GM23338 (cell line): ENCODE measurements at regions not wholly inside any gene's neighbourhood (a gene's known extent, or its start where the extent isn't known, plus 50 kb on each side); places are given as distances from the start of the nearest gene placed in this dataset.

Experiments used
- ATAC-seq: fragments of 200-7000 bp; cut with Tn5 transposase; 3 replicates; pipeline ENCODE4 v1.9.1; 2020
- DNase-seq: peaks from one replicate; pipeline ENCODE4 v3.0.0-alpha.2; 2015; ENCODE audit warnings: low spot score
- H2AFZ ChIP-seq: fragments of 200-600 bp; sonication (generic); 2 replicates; pipeline ENCODE4 v1.8.0; 2016; ENCODE audit warnings: antibody characterized with exemption, mild to moderate bottlenecking, moderate library complexity
- H3F3A ChIP-seq: fragments of 200-600 bp; sonication (generic); replicated peaks from 2 replicates; pipeline ENCODE4 v1.8.0; 2017; ENCODE audit warnings: antibody characterized with exemption, mixed run types, low read depth
- H3K27ac ChIP-seq: fragments of 200-600 bp; sonication (generic); 2 replicates; pipeline ENCODE4 v1.6.1; 2016; ENCODE audit warnings: low read depth
- H3K27me3 ChIP-seq: fragments of 200-600 bp; sonication (generic); 2 replicates; pipeline ENCODE4 v1.8.0; 2016; ENCODE audit warnings: mild to moderate bottlenecking, mixed run types, moderate library complexity; ENCODE audit not compliant: insufficient read depth
- H3K36me3 ChIP-seq: fragments of 200-600 bp; sonication (generic); 2 replicates; pipeline ENCODE4 v1.8.0; 2016; ENCODE audit warnings: mild to moderate bottlenecking; ENCODE audit not compliant: insufficient read depth
- H3K4me1 ChIP-seq: fragments of 200-600 bp; sonication (generic); 2 replicates; pipeline ENCODE4 v1.8.0; 2016; ENCODE audit warnings: mild to moderate bottlenecking, moderate library complexity; ENCODE audit not compliant: insufficient read depth
- H3K4me2 ChIP-seq: fragments of 200-600 bp; sonication (generic); 2 replicates; pipeline ENCODE4 v1.7.1; 2017; ENCODE audit warnings: mixed run types
- H3K4me3 ChIP-seq: fragments of 200-600 bp; sonication (generic); 2 replicates; pipeline ENCODE4 v1.6.1; 2016; ENCODE audit warnings: mixed run types
- H3K79me2 ChIP-seq: fragments of 200-600 bp; sonication (generic); replicated peaks from 2 replicates; pipeline ENCODE4 v1.8.0; 2017; ENCODE audit warnings: mild to moderate bottlenecking; ENCODE audit not compliant: insufficient read depth
- H3K9me2 ChIP-seq: fragments of 200-600 bp; sonication (generic); 2 replicates; pipeline ENCODE4 v1.8.0; 2017; ENCODE audit not compliant: insufficient read depth
- H4K20me1 ChIP-seq: fragments of 200-600 bp; sonication (generic); replicated peaks from 2 replicates; pipeline ENCODE4 v1.8.0; 2017; ENCODE audit warnings: mild to moderate bottlenecking; ENCODE audit not compliant: insufficient read depth
- H3K27ac Mint-ChIP-seq: 2 replicates; pipeline ENCODE4 v1.8.0; 2020; ENCODE audit warnings: inconsistent platforms, mild to moderate bottlenecking, moderate library complexity, mixed read lengths
- H3K27me3 Mint-ChIP-seq: 3 replicates; pipeline ENCODE4 v1.8.0; 2022; ENCODE audit warnings: low read depth, mild to moderate bottlenecking, moderate library complexity, mixed read lengths, inconsistent platforms; ENCODE audit not compliant: insufficient read depth, poor library complexity
- H3K36me3 Mint-ChIP-seq: 3 replicates; pipeline ENCODE4 v1.8.0; 2021; ENCODE audit warnings: low read depth, mild to moderate bottlenecking, inconsistent platforms, moderate library complexity, mixed read lengths
- H3K4me1 Mint-ChIP-seq: 3 replicates; pipeline ENCODE4 v1.8.0; 2020; ENCODE audit warnings: mild to moderate bottlenecking, inconsistent platforms, mixed read lengths
- H3K4me3 Mint-ChIP-seq: 3 replicates; pipeline ENCODE4 v1.8.0; 2021; ENCODE audit warnings: moderate library complexity, mild to moderate bottlenecking, inconsistent platforms, mixed read lengths
- H3K9me3 Mint-ChIP-seq: 3 replicates; pipeline ENCODE4 v1.8.0; 2020; ENCODE audit warnings: moderate library complexity, mild to moderate bottlenecking, inconsistent platforms, mixed read lengths
- CREB1 ChIP-seq: fragments of 250-450 bp; sonication (Bioruptor Pico); IDR thresholded peaks from 2 replicates; pipeline ENCODE4 v1.5.0; 2020; ENCODE audit warnings: low read depth, mild to moderate bottlenecking, moderate library complexity
- CTCF ChIP-seq, 2 experiments: fragments of 200-600 bp in 1 of 2; sonication (generic) in 1 of 2; conservative IDR thresholded peaks; 2 replicates each; pipeline versions ENCODE4 v1.5.1 to v1.6.1; 2016 to 2017; ENCODE audit warnings: antibody characterized with exemption in 2 of 2, low read depth in 2 of 2, mild to moderate bottlenecking in 2 of 2, moderate library complexity in 1 of 2
- ETS1 ChIP-seq: IDR thresholded peaks from 2 replicates; pipeline ENCODE4 v1.6.1; 2016; ENCODE audit warnings: antibody characterized with exemption
- EZH2 ChIP-seq: fragments of 200-600 bp; sonication (generic); IDR thresholded peaks from one replicate; pipeline ENCODE4 v1.8.0; 2017; ENCODE audit warnings: antibody characterized with exemption, mild to moderate bottlenecking, low read depth; ENCODE audit not compliant: unreplicated experiment
- EZH2phosphoT487 ChIP-seq: fragments of 200-600 bp; sonication (generic); IDR thresholded peaks from one replicate; pipeline ENCODE4 v1.8.1; 2018; ENCODE audit warnings: antibody characterized with exemption; ENCODE audit not compliant: unreplicated experiment
- JUNB ChIP-seq: IDR thresholded peaks from one replicate; pipeline ENCODE4 v1.6.1; 2016; ENCODE audit warnings: antibody characterized with exemption; ENCODE audit not compliant: unreplicated experiment
- NANOG ChIP-seq: IDR thresholded peaks from 2 replicates; pipeline ENCODE4 v1.6.1; 2016; ENCODE audit warnings: antibody characterized with exemption, borderline replicate concordance
- POLR2AphosphoS5 ChIP-seq: IDR thresholded peaks from 2 replicates; pipeline ENCODE4 v1.6.1; 2016; ENCODE audit warnings: antibody characterized with exemption, low read depth
- REST ChIP-seq: IDR thresholded peaks from one replicate; pipeline ENCODE4 v1.6.1; 2018; ENCODE audit warnings: antibody characterized with exemption; ENCODE audit not compliant: unreplicated experiment
- STAT1 ChIP-seq: IDR thresholded peaks from one replicate; pipeline ENCODE4 v1.6.1; 2016; ENCODE audit warnings: antibody characterized with exemption; ENCODE audit not compliant: unreplicated experiment
- ZNF114 ChIP-seq: fragments of 250-450 bp; sonication (Bioruptor Pico); IDR thresholded peaks from 2 replicates; pipeline ENCODE4 v1.5.0; 2020; ENCODE audit warnings: mild to moderate bottlenecking, moderate library complexity
- ZNF331 ChIP-seq: fragments of 250-450 bp; sonication (Bioruptor Pico); IDR thresholded peaks from 2 replicates; pipeline ENCODE4 v1.5.0; 2020; ENCODE audit warnings: low read depth, mild to moderate bottlenecking, moderate library complexity
- TF ChIP-seq, protein P1 (sequence below): fragments of 250-450 bp; sonication (Bioruptor Pico); IDR thresholded peaks from 2 replicates; pipeline ENCODE4 v1.5.0; 2020; ENCODE audit warnings: mild to moderate bottlenecking, moderate library complexity

DNA sequence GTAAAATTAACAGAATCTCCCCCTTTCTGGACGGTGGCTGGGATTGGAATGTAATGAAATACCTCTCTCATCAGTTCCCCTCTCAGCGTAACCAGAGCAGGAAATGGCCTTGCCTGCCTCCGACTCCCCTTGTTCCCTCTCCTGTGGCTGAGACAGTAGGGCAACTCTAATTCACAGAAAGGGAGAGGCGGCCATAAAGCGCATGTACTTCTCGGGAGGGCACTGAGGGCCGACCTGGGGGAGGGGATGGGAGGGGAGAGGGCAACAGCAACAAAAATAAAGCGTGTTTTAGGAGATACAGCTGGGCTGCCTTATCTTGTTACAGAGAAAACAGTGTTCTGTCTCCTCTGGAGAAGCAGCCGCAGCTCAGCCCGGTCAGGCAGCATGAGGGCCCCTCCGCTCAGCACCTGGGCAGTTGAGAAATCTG lies 783.3 kb upstream of the ARRDC4 start:
- Mint-ChIP-seq H3K36me3 (no peaks in the 10 kb centered on the region), H3K27ac (peak overlapping the region; percentile 79), H3K27me3 (no peaks in the 10 kb centered on the region), H3K4me1 (peaks cover 20% of the 10 kb centered on the region; the same call in 2 of the 3 replicates), H3K9me3 (no peaks in the 10 kb centered on the region), H3K4me3 (peak overlapping the region; percentile 21; the same call in 1 of the 3 replicates)
- Histone ChIP-seq H2AFZ (peak overlapping the region; percentile 92), H3K4me3 (no peak overlapping the region), H3K79me2 (no peaks in the 10 kb centered on the region), H3K27ac (no peak overlapping the region; the same call in 1 of the 2 replicates), H3K36me3 (no peaks in the 10 kb centered on the region), H3K27me3 (no peaks in the 10 kb centered on the region), H3K4me1 (peaks cover 13% of the 10 kb centered on the region), H3K4me2 (0 out of 2 replicates have a peak overlapping the region, but pooled peaks have one; percentile 19), H4K20me1 (no peaks in the 10 kb centered on the region), H3F3A (no peaks in the 10 kb centered on the region), H3K9me2 (0 out of 2 replicates have a peak, but pooled peaks cover 3% of the 10 kb centered on the region)
- TF ChIP-seq, protein P1, sequence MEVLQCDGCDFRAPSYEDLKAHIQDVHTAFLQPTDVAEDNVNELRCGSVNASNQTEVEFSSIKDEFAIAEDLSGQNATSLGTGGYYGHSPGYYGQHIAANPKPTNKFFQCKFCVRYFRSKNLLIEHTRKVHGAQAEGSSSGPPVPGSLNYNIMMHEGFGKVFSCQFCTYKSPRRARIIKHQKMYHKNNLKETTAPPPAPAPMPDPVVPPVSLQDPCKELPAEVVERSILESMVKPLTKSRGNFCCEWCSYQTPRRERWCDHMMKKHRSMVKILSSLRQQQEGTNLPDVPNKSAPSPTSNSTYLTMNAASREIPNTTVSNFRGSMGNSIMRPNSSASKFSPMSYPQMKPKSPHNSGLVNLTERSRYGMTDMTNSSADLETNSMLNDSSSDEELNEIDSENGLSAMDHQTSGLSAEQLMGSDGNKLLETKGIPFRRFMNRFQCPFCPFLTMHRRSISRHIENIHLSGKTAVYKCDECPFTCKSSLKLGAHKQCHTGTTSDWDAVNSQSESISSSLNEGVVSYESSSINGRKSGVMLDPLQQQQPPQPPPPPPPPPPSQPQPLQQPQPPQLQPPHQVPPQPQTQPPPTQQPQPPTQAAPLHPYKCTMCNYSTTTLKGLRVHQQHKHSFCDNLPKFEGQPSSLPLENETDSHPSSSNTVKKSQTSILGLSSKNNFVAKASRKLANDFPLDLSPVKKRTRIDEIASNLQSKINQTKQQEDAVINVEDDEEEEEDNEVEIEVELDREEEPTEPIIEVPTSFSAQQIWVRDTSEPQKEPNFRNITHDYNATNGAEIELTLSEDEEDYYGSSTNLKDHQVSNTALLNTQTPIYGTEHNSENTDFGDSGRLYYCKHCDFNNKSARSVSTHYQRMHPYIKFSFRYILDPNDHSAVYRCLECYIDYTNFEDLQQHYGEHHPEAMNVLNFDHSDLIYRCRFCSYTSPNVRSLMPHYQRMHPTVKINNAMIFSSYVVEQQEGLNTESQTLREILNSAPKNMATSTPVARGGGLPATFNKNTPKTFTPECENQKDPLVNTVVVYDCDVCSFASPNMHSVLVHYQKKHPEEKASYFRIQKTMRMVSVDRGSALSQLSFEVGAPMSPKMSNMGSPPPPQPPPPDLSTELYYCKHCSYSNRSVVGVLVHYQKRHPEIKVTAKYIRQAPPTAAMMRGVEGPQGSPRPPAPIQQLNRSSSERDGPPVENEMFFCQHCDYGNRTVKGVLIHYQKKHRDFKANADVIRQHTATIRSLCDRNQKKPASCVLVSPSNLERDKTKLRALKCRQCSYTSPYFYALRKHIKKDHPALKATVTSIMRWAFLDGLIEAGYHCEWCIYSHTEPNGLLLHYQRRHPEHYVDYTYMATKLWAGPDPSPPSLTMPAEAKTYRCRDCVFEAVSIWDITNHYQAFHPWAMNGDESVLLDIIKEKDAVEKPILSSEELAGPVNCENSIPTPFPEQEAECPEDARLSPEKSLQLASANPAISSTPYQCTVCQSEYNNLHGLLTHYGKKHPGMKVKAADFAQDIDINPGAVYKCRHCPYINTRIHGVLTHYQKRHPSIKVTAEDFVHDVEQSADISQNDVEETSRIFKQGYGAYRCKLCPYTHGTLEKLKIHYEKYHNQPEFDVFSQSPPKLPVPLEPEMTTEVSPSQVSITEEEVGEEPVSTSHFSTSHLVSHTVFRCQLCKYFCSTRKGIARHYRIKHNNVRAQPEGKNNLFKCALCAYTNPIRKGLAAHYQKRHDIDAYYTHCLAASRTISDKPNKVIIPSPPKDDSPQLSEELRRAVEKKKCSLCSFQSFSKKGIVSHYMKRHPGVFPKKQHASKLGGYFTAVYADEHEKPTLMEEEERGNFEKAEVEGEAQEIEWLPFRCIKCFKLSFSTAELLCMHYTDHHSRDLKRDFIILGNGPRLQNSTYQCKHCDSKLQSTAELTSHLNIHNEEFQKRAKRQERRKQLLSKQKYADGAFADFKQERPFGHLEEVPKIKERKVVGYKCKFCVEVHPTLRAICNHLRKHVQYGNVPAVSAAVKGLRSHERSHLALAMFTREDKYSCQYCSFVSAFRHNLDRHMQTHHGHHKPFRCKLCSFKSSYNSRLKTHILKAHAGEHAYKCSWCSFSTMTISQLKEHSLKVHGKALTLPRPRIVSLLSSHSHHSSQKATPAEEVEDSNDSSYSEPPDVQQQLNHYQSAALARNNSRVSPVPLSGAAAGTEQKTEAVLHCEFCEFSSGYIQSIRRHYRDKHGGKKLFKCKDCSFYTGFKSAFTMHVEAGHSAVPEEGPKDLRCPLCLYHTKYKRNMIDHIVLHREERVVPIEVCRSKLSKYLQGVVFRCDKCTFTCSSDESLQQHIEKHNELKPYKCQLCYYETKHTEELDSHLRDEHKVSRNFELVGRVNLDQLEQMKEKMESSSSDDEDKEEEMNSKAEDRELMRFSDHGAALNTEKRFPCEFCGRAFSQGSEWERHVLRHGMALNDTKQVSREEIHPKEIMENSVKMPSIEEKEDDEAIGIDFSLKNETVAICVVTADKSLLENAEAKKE (CRISPR knock-in tag): no peak
- TF ChIP-seq ZNF114: no peak
- no peak for TF ChIP-seq JUNB
- TF ChIP-seq CREB1 (CRISPR knock-in tag): no peak
- TF ChIP-seq NANOG: no peak
- TF ChIP-seq STAT1: no peak
- TF ChIP-seq EZH2phosphoT487: no peak
- TF ChIP-seq REST: no peak
- no peak for TF ChIP-seq ETS1
- no peak for TF ChIP-seq CTCF (conservative IDR thresholded peaks at IDR 0.05; ENCODE audit: low read depth in 2 of 2)
- no peak for TF ChIP-seq POLR2AphosphoS5
- TF ChIP-seq ZNF331 (CRISPR knock-in tag): no peak
- TF ChIP-seq EZH2: no peak
- ATAC-seq: peak; percentile 98
- DNase-seq: peak; percentile 75
